GM06990 (cell line): ENCODE measurements at regions not wholly inside any gene's neighbourhood (a gene's known extent, or its start where the extent isn't known, plus 50 kb on each side); places are given as distances from the start of the nearest gene placed in this dataset.
"Not testable (repeated sequence)": the region's sequence is repeated elsewhere in the genome, so short reads cannot be mapped to it uniquely, and the experiment has no call there.

ENCODE experiments used
- DNase-seq: peaks from one replicate; pipeline ENCODE4 v3.0.0-alpha.2; 2011; ENCODE audit not compliant: insufficient read length; ENCODE audit errors: extremely low read depth
- H3K27me3 ChIP-seq: replicated peaks from 2 replicates; pipeline ENCODE4 v1.6.0; 2011; ENCODE audit warnings: low read length; ENCODE audit not compliant: control insufficient read depth, insufficient read depth
- H3K36me3 ChIP-seq: 2 replicates; pipeline ENCODE4 v1.5.1; 2011; ENCODE audit warnings: low read length; ENCODE audit not compliant: control insufficient read depth, insufficient read depth
- H3K4me3 ChIP-seq: replicated peaks from 2 replicates; pipeline ENCODE4 v1.5.1; 2011; ENCODE audit warnings: low read depth, mild to moderate bottlenecking, control low read depth, low read length
- TF ChIP-seq, protein P1 (sequence below): IDR thresholded peaks from 2 replicates; pipeline ENCODE4 v1.5.1; 2011; ENCODE audit warnings: low read length, control low read depth, mild to moderate bottlenecking, inconsistent platforms; ENCODE audit not compliant: insufficient read depth, poor library complexity, severe bottlenecking

DNA sequence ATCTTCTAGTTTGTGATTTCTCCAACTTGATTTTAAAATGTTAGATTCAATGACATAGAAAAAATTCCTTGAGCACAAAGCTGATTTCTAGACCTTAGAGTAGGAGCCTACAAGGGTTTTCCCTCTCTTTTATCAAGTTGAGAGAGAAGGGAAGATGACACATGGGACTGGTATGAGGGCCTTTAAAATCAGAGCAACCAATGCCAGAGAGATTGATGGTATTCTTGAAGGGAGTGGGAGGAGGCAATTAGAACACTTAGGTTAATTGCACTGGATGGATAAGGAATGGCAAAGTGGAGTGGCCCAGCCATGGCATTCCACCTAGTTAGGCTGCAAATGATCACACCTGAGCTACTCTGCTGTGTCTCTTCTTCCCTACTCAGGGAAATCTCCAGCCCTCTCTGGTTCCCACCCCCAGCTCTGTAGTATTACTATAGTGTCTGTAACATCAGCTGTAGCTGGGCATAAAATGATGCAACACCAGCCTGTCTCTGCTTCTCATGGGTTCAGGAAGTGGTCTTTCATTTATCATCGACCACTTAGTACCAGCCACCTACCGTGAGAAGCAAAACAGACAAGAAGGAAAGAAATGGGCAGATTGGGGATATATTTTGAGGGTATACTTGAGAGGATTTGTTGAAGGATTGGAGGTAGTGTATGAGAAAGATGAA lies 333.6 kb downstream of the DLEU7 start:
- no peak for DNase-seq
- no peaks in the 10 kb centered on the region for H3K36me3 ChIP-seq

DNA sequence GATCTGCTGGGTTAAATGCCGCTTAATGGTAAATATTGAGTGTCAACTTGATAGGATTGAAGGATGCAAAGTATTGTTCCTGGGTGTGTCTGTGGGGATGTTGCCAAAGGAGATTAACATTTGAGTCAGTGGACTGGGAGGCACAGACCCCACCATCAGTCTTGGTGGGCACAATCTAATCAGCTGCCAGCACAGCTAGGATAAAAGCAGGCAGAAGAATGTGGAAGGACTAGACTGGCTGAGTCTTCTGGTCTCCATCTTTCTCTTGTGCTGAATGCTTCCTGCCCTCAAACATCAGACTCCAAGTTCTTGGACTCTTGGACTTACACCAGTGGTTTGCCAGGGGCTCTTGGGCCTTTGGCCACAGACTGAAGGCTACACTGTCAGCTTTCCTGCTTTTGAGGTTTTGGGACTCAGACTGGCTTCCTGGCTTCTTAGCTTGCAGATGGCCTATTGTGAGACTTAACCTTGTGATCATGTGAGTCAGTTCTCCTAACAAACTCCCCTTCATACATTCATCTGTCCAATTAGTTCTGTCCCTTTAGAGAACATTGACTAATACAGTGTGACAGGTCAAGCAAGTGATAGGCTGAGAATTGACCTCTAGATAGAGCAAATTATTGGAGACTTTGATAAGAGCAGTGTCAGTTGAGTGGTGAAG lies 332.5 kb downstream of the DLEU7 start:
- H3K4me3 ChIP-seq, H3K27me3 ChIP-seq, H3K36me3 ChIP-seq, DNase-seq: not testable (repeated sequence)

More for the DNA sequence above, 333.6 kb downstream of the DLEU7 start:
- no peak overlapping the region for H3K4me3 ChIP-seq
- no peaks in the 10 kb centered on the region for H3K27me3 ChIP-seq
- TF ChIP-seq, protein P1, sequence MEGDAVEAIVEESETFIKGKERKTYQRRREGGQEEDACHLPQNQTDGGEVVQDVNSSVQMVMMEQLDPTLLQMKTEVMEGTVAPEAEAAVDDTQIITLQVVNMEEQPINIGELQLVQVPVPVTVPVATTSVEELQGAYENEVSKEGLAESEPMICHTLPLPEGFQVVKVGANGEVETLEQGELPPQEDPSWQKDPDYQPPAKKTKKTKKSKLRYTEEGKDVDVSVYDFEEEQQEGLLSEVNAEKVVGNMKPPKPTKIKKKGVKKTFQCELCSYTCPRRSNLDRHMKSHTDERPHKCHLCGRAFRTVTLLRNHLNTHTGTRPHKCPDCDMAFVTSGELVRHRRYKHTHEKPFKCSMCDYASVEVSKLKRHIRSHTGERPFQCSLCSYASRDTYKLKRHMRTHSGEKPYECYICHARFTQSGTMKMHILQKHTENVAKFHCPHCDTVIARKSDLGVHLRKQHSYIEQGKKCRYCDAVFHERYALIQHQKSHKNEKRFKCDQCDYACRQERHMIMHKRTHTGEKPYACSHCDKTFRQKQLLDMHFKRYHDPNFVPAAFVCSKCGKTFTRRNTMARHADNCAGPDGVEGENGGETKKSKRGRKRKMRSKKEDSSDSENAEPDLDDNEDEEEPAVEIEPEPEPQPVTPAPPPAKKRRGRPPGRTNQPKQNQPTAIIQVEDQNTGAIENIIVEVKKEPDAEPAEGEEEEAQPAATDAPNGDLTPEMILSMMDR, result no peak

DNA sequence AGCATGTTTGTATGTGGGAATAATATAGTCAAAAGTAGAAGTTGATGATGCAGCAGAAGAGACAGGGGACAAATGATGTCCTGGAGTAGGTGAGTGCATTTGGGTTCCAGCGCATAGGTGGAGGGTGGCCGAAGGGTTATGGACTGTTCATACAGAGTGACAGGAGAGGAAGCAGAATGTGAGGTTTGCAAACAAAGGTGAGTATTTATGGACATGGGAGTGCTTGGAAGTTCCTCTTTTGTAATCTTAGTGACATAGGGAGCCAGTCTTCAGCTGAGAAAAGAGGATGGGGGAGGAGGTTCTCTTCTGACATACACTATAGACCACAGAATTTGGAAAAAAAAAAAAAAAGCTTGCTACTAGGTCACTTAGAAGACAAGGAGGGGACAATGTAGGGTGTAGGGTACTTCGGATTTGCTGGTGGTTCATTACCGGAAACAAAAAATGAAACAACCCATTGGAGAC lies 331.6 kb downstream of the DLEU7 start:
- TF ChIP-seq, protein P1, result no peak
- Histone ChIP-seq H3K36me3 (no peaks in the 10 kb centered on the region), H3K27me3 (no peaks in the 10 kb centered on the region), H3K4me3 (peak overlapping the region; percentile 43)
- peak; percentile 19 for DNase-seq

DNA sequence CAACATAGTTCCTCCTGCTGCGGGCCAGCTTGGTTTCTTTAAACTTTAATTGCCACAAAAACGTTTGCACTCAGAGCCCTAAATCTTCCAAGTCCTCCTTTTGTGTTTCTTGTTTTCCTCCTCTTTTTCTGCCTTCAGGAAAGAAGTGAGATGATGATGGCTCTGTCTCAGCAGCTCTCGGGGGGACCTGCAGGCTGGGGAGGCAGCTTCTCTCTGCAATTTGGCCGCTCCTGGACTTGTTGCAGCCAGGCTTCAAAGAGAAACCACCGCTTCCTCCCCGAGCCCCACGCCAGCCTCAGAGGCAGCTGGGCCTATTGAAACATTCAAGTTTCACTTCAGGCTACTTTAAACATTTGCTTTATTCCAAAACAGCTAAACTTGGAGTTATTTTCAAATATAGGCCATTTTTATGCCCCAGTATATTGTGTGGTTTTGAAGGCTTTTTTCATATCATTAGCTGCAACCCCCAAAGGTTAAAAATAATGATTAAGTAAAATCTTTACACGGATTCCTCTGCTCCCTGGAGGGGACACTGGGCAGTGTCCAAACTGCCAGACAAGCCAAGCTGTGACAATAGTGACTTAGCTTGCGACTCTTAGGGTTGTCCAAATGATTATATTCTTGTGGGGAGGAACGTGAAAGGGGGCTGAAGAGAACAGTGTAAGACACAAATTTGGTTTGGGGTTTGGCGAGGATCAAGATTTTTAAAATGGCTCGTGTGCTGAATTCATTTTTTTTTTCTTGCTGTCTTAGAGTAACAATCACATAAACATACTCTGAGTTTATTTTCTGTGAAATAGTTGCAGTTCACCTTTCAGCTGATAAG lies 330.8 kb downstream of the DLEU7 start:
- Histone ChIP-seq H3K36me3 (no peaks in the 10 kb centered on the region), H3K4me3 (peak overlapping the region; percentile 43), H3K27me3 (no peaks in the 10 kb centered on the region)
- TF ChIP-seq, protein P1, result no peak
- peak; percentile 62 for DNase-seq

DNA sequence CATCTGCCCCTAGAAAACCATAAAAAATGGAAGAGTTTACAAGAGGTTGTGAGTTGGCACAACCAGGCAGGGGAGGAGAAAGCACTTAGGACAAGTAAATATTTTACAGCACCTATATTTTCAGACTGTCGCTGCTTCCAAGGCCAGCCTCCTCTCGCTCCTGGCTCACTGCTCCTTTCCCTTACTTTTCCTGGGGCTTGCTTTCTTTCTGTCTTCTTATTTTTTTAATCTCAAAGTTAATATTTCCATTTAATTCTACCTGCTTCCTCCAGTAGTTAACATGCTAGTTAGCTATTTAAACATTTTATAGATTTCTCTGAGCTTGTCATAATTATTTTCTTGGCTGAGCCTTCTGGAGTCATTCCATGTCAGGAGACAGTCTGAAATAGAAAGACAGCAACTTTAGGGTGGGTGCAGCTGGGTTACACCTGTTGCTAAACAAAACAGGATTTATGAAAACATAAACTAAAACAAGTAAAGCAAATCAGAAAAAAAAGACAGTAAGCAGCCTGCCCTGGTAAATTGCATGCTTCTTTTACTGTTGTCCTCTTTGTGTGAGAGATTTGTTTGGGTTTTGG lies 330.1 kb downstream of the DLEU7 start:
- DNase-seq, result no peak
- TF ChIP-seq, protein P1, result no peak

More for the DNA sequence above, 330.1 kb downstream of the DLEU7 start:
- H3K4me3 ChIP-seq, result no peak overlapping the region
- no peaks in the 10 kb centered on the region for H3K36me3 ChIP-seq
- no peaks in the 10 kb centered on the region for H3K27me3 ChIP-seq
